Endothelial cell of umbilical vein (primary cell): ENCODE measurements at regions not wholly inside any gene's neighbourhood (a gene's known extent, or its start where the extent isn't known, plus 50 kb on each side); places are given as distances from the start of the nearest gene placed in this dataset.

Experiments used
- BruUV-seq: library from RNA; stranded (reverse); fragments of 400-500 nt; replicated peaks from 2 replicates; lab custom pipeline; 2021; lab: Mats Ljungman, UMichigan
- CTCF ChIA-PET: fragments of 300-600, 350-600 bp; sonication (Branson Sonifier 250); formaldehyde crosslinking; loops from one replicate; lab custom pipeline; 2021; ENCODE audit warnings: antibody characterized with exemption, inconsistent platforms; lab: Charles Lee
- POLR2A ChIA-PET: fragments of 300-600, 350-600 bp; sonication (Branson Sonifier 250); formaldehyde crosslinking; loops from one replicate; lab custom pipeline; 2021; ENCODE audit warnings: antibody characterized with exemption, inconsistent platforms; lab: Charles Lee
- DNase-seq: peaks from one replicate; pipeline ENCODE4 v3.0.0-alpha.2; 2011; ENCODE audit warnings: low read depth, low spot score
- FAIRE-seq: peaks from 2 replicates; lab custom pipeline; 2011; peaks lifted over from hg19 to GRCh38; lab: Jason Lieb, UNC
- H2AFZ ChIP-seq: 2 replicates; pipeline ENCODE4 v1.6.0; 2012; ENCODE audit warnings: low read depth, low read length, control low read depth, inconsistent platforms
- H3K27ac ChIP-seq: 2 replicates; pipeline ENCODE4 v1.5.1; 2011; ENCODE audit warnings: low read depth, mild to moderate bottlenecking, control low read depth, low read length, moderate library complexity; ENCODE audit not compliant: insufficient read depth
- H3K27me3 ChIP-seq, 2 experiments: 2 replicates each; pipeline versions ENCODE4 v1.6.0 to v1.6.1; 2011; ENCODE audit warnings: low read length in 2 of 2, mixed read lengths in 1 of 2; ENCODE audit not compliant: control insufficient read depth in 2 of 2, insufficient read depth in 2 of 2
- H3K36me3 ChIP-seq, 2 experiments: 2 replicates in 1 of 2; 3 replicates in 1 of 2; pipeline ENCODE4 v1.5.1; 2011; ENCODE audit warnings: low read length in 2 of 2, mild to moderate bottlenecking in 1 of 2, moderate library complexity in 1 of 2; ENCODE audit not compliant: control insufficient read depth in 2 of 2, insufficient read depth in 2 of 2; ENCODE audit errors: extremely low read depth in 1 of 2
- H3K4me1 ChIP-seq: 3 replicates; pipeline ENCODE4 v1.5.1; 2011; ENCODE audit warnings: mild to moderate bottlenecking, low read length; ENCODE audit not compliant: control insufficient read depth, insufficient read depth; ENCODE audit errors: extremely low read depth
- H3K4me2 ChIP-seq: 2 replicates; pipeline ENCODE4 v1.6.1; 2011; ENCODE audit warnings: low read length, control low read depth, mixed read lengths; ENCODE audit not compliant: insufficient read depth
- H3K4me3 ChIP-seq, 3 experiments: fragments of 200-600 bp in 1 of 3; sonication (generic), shearing (Covaris generic) in 1 of 3; replicated peaks in 1 of 3; 2 replicates each; pipeline ENCODE4 v1.5.1; 2011 to 2016; ENCODE audit warnings: control low read depth in 3 of 3, low read length in 3 of 3, mild to moderate bottlenecking in 2 of 3, inconsistent platforms in 1 of 3, low read depth in 1 of 3, moderate library complexity in 1 of 3; ENCODE audit not compliant: insufficient read depth in 1 of 3
- H3K79me2 ChIP-seq: 2 replicates; pipeline ENCODE4 v1.6.0; 2012; ENCODE audit warnings: low read length, inconsistent platforms; ENCODE audit not compliant: control insufficient read depth, insufficient read depth
- H3K9ac ChIP-seq: replicated peaks from 2 replicates; pipeline ENCODE3; 2011; ENCODE audit warnings: low read length, control low read depth; ENCODE audit not compliant: insufficient read depth; ENCODE audit errors: extremely low read depth
- H3K9me1 ChIP-seq: replicated peaks from 3 replicates; pipeline ENCODE4 v1.6.0; 2011; ENCODE audit warnings: mild to moderate bottlenecking, low read length; ENCODE audit not compliant: control insufficient read depth, insufficient read depth; ENCODE audit errors: extremely low read depth
- H3K9me3 ChIP-seq: replicated peaks from 2 replicates; pipeline ENCODE4 v1.5.1; 2012; ENCODE audit warnings: low read length, inconsistent platforms; ENCODE audit not compliant: control insufficient read depth, insufficient read depth
- H4K20me1 ChIP-seq: replicated peaks from 2 replicates; pipeline ENCODE3; 2011; ENCODE audit warnings: mild to moderate bottlenecking, low read length; ENCODE audit not compliant: control insufficient read depth, insufficient read depth; ENCODE audit errors: extremely low read depth
- CTCF ChIP-seq, 2 donors: IDR thresholded peaks; 1 replicate in 1 of 2; 2 replicates in 1 of 2; pipeline ENCODE4 v1.5.1; 2011; ENCODE audit warnings: low read length in 2 of 2, mild to moderate bottlenecking in 2 of 2, moderate library complexity in 2 of 2, control low read depth in 1 of 2, inconsistent platforms in 1 of 2, low read depth in 1 of 2; ENCODE audit not compliant: insufficient read depth in 1 of 2; ENCODE audit errors: extremely low read depth in 1 of 2
- EZH2 ChIP-seq: IDR thresholded peaks from 2 replicates; pipeline ENCODE4 v1.6.1; 2012; ENCODE audit warnings: borderline replicate concordance, low read depth, mild to moderate bottlenecking, moderate library complexity, low read length, inconsistent platforms; ENCODE audit not compliant: severe bottlenecking
- FOS ChIP-seq: IDR thresholded peaks from 2 replicates; pipeline ENCODE4 v1.6.1; 2011; ENCODE audit warnings: mild to moderate bottlenecking, low read length, moderate library complexity, borderline replicate concordance; ENCODE audit not compliant: insufficient read depth
- GATA2 ChIP-seq: IDR thresholded peaks from 2 replicates; pipeline ENCODE4 v1.7.0; 2011; ENCODE audit warnings: low read depth, mild to moderate bottlenecking, moderate library complexity, mixed read lengths, low read length; ENCODE audit not compliant: insufficient read length, insufficient read depth
- JUN ChIP-seq: IDR thresholded peaks from 2 replicates; pipeline ENCODE4 v1.6.1; 2011; ENCODE audit warnings: borderline replicate concordance, low read depth; ENCODE audit not compliant: insufficient read length, insufficient read depth
- MAX ChIP-seq: IDR thresholded peaks from 2 replicates; pipeline ENCODE4 v1.6.1; 2011; ENCODE audit not compliant: insufficient read depth, insufficient read length
- MYC ChIP-seq: IDR thresholded peaks from one replicate; pipeline ENCODE4 v1.6.1; 2011; ENCODE audit warnings: mild to moderate bottlenecking, low read depth, low read length
- POLR2A ChIP-seq: IDR thresholded peaks from 2 replicates; pipeline ENCODE4 v1.6.1; 2012; ENCODE audit warnings: low read depth, mild to moderate bottlenecking, control low read depth, low read length
- POLR2AphosphoS5 ChIP-seq: IDR thresholded peaks from 2 replicates; pipeline ENCODE4 v1.6.1; 2012; ENCODE audit warnings: low read depth, mild to moderate bottlenecking, control low read depth, low read length, moderate library complexity; ENCODE audit not compliant: insufficient read depth
- dilution Hi-C: fragments of 300-500 bp; cut with MboI; formaldehyde crosslinking; loops from one replicate; pipeline ENCODE4 v1.15.0; 2019; ENCODE audit warnings: low sequenced_read_pairs; ENCODE audit not compliant: extremely low pct_ligation_motif_present
- intact Hi-C: fragments of 100-400 bp; cut with micrococcal nuclease; formaldehyde crosslinking; loops from one replicate; pipeline ENCODE4 v1.10.0; 2022

GRCh38 chr5:153130296-153130695 is 360.2 kb upstream of the GRIA1 start:
- no peak for FAIRE-seq
- POLR2A ChIA-PET = no interaction called here
- CTCF ChIA-PET = no interaction called here
- dilution Hi-C loops (no loop called here), intact Hi-C loops (no loop called here)
- Histone ChIP-seq H2AFZ (no peak overlapping the region), H3K4me2 (no peak overlapping the region), H3K79me2 (no peaks in the 10 kb centered on the region), H3K27me3 (no peaks in the 10 kb centered on the region), H3K27ac (no peak overlapping the region), H3K9ac (no peak overlapping the region), H3K4me1 (no peaks in the 10 kb centered on the region), H4K20me1 (no peaks in the 10 kb centered on the region), H3K9me1 (no peaks in the 10 kb centered on the region), H3K4me3 (no peak overlapping the region), H3K9me3 (peaks cover 3% of the 10 kb centered on the region), H3K36me3 (no peaks in the 10 kb centered on the region)
- no peak for TF ChIP-seq CTCF (IDR thresholded peaks at IDR 0.05; ENCODE audit: extremely low read depth in 1 of 2, insufficient read depth in 1 of 2, low read depth in 1 of 2, low read length in 2 of 2)
- no peak for TF ChIP-seq POLR2A
- TF ChIP-seq MYC = no peak
- no peak for TF ChIP-seq JUN
- TF ChIP-seq EZH2 = no peak
- TF ChIP-seq MAX = no peak
- no peak for TF ChIP-seq GATA2
- TF ChIP-seq POLR2AphosphoS5 = no peak
- no peak for TF ChIP-seq FOS
- no peak for DNase-seq
- BruUV-seq = no TSS peak
